HEK293 (cell line): ENCODE measurements at regions not wholly inside any gene's neighbourhood (a gene's known extent, or its start where the extent isn't known, plus 50 kb on each side); places are given as distances from the start of the nearest gene placed in this dataset.

ENCODE experiments used
- EGR2 ChIP-seq: fragments of 450-650 bp; formaldehyde crosslinking; IDR thresholded peaks from 2 replicates; pipeline ENCODE4 v1.5.1; 2016; ENCODE audit warnings: low read depth, missing biosample characterization, missing genetic modification characterization
- MYNN ChIP-seq: fragments of 450-650 bp; formaldehyde crosslinking; IDR thresholded peaks from 2 replicates; pipeline ENCODE4 v1.5.1; 2016; ENCODE audit warnings: missing biosample characterization, missing genetic modification characterization, borderline replicate concordance
- SETDB1 ChIP-seq: IDR thresholded peaks from one replicate; pipeline ENCODE4 v1.6.1; 2017; ENCODE audit warnings: mild to moderate bottlenecking, low read length, moderate library complexity, mixed read lengths; ENCODE audit not compliant: insufficient read length
- ZNF785 ChIP-seq: fragments of 450-650 bp; formaldehyde crosslinking; IDR thresholded peaks from 2 replicates; pipeline ENCODE4 v1.5.1; 2016; ENCODE audit warnings: missing biosample characterization, missing genetic modification characterization
- ZXDB ChIP-seq: fragments of 450-650 bp; formaldehyde crosslinking; IDR thresholded peaks from 2 replicates; pipeline ENCODE4 v1.5.1; 2016; ENCODE audit warnings: missing biosample characterization, missing genetic modification characterization
- TF ChIP-seq, protein P1 (sequence below): fragments of 450-650 bp; formaldehyde crosslinking; IDR thresholded peaks from 2 replicates; pipeline ENCODE4 v1.5.1; 2016; ENCODE audit warnings: missing biosample characterization, missing genetic modification characterization
- TF ChIP-seq, protein P2 (sequence below): fragments of 450-650 bp; formaldehyde crosslinking; IDR thresholded peaks from 2 replicates; pipeline ENCODE4 v1.5.1; 2016; ENCODE audit warnings: missing biosample characterization, missing genetic modification characterization

GRCh38 chr5:112640546-112640945 lies 97.1 kb upstream of the APC start:
- TF ChIP-seq, protein P1, sequence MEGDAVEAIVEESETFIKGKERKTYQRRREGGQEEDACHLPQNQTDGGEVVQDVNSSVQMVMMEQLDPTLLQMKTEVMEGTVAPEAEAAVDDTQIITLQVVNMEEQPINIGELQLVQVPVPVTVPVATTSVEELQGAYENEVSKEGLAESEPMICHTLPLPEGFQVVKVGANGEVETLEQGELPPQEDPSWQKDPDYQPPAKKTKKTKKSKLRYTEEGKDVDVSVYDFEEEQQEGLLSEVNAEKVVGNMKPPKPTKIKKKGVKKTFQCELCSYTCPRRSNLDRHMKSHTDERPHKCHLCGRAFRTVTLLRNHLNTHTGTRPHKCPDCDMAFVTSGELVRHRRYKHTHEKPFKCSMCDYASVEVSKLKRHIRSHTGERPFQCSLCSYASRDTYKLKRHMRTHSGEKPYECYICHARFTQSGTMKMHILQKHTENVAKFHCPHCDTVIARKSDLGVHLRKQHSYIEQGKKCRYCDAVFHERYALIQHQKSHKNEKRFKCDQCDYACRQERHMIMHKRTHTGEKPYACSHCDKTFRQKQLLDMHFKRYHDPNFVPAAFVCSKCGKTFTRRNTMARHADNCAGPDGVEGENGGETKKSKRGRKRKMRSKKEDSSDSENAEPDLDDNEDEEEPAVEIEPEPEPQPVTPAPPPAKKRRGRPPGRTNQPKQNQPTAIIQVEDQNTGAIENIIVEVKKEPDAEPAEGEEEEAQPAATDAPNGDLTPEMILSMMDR (tag by site-specific recombination) = no peak
- no peak for TF ChIP-seq MYNN (tag by site-specific recombination)
- TF ChIP-seq, protein P2, sequence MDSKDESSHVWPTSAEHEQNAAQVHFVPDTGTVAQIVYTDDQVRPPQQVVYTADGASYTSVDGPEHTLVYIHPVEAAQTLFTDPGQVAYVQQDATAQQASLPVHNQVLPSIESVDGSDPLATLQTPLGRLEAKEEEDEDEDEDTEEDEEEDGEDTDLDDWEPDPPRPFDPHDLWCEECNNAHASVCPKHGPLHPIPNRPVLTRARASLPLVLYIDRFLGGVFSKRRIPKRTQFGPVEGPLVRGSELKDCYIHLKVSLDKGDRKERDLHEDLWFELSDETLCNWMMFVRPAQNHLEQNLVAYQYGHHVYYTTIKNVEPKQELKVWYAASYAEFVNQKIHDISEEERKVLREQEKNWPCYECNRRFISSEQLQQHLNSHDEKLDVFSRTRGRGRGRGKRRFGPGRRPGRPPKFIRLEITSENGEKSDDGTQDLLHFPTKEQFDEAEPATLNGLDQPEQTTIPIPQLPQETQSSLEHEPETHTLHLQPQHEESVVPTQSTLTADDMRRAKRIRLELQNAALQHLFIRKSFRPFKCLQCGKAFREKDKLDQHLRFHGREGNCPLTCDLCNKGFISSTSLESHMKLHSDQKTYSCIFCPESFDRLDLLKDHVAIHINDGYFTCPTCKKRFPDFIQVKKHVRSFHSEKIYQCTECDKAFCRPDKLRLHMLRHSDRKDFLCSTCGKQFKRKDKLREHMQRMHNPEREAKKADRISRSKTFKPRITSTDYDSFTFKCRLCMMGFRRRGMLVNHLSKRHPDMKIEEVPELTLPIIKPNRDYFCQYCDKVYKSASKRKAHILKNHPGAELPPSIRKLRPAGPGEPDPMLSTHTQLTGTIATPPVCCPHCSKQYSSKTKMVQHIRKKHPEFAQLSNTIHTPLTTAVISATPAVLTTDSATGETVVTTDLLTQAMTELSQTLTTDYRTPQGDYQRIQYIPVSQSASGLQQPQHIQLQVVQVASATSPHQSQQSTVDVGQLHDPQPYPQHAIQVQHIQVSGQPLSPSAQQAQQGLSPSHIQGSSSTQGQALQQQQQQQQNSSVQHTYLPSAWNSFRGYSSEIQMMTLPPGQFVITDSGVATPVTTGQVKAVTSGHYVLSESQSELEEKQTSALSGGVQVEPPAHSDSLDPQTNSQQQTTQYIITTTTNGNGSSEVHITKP (tag by site-specific recombination) = no peak
- TF ChIP-seq SETDB1 = no peak
- no peak for TF ChIP-seq ZNF785
- no peak for TF ChIP-seq EGR2 (tag by site-specific recombination)
- no peak for TF ChIP-seq ZXDB (tag by site-specific recombination)
